Tibial artery (tissue), 4 donors: ENCODE measurements at regions not wholly inside any gene's neighbourhood (a gene's known extent, or its start where the extent isn't known, plus 50 kb on each side); places are given as distances from the start of the nearest gene placed in this dataset.

ENCODE experiments used
- DNase-seq, 2 donors: peaks; one replicate each; pipeline ENCODE4 v3.0.0-alpha.2; 2019
- H3K27ac ChIP-seq, 2 donors: fragments of 200-600 bp; sonication (generic) in 1 of 2; 1 replicate in 1 of 2; 2 replicates in 1 of 2; pipeline ENCODE4 v1.5.1; 2018 to 2019; ENCODE audit warnings: mild to moderate bottlenecking in 1 of 2
- H3K27me3 ChIP-seq, 2 donors: fragments of 200-600 bp; sonication (generic) in 1 of 2; one replicate each; pipeline versions ENCODE4 v1.5.1 to v1.6.0; 2016 to 2019
- H3K36me3 ChIP-seq, 3 donors: fragments of 200-600 bp; sonication (generic) in 2 of 3; one replicate each; pipeline ENCODE4 v1.5.1; 2016 to 2019; ENCODE audit warnings: mild to moderate bottlenecking in 2 of 3
- H3K4me1 ChIP-seq, 4 donors: fragments of 200-600 bp; sonication (generic) in 2 of 4; 1 replicate in 3 of 4; 2 replicates in 1 of 4; pipeline ENCODE4 v1.5.1; 2016 to 2019
- H3K4me3 ChIP-seq, 2 donors: fragments of 200-600 bp; sonication (generic) in 1 of 2; 1 replicate in 1 of 2; 2 replicates in 1 of 2; pipeline ENCODE4 v1.5.1; 2018 to 2019; ENCODE audit warnings: mild to moderate bottlenecking in 2 of 2
- H3K9me3 ChIP-seq, 3 donors: fragments of 200-600 bp; sonication (generic) in 1 of 3; one replicate each; pipeline ENCODE4 v1.5.1; 2016 to 2019
- CTCF ChIP-seq, 2 experiments: fragments of 200-600 bp in 1 of 2; fragments of 450-650 bp in 1 of 2; IDR thresholded peaks; one replicate each; pipeline ENCODE4 v1.5.1; 2017 to 2019; ENCODE audit warnings: antibody characterized with exemption in 2 of 2, mild to moderate bottlenecking in 1 of 2, moderate library complexity in 1 of 2
- intact Hi-C: fragments of 100-400 bp; cut with DNase I; formaldehyde crosslinking; loops from one replicate; pipeline ENCODE4 v1.15.0; 2023; ENCODE audit warnings: low total_unique reads

DNA sequence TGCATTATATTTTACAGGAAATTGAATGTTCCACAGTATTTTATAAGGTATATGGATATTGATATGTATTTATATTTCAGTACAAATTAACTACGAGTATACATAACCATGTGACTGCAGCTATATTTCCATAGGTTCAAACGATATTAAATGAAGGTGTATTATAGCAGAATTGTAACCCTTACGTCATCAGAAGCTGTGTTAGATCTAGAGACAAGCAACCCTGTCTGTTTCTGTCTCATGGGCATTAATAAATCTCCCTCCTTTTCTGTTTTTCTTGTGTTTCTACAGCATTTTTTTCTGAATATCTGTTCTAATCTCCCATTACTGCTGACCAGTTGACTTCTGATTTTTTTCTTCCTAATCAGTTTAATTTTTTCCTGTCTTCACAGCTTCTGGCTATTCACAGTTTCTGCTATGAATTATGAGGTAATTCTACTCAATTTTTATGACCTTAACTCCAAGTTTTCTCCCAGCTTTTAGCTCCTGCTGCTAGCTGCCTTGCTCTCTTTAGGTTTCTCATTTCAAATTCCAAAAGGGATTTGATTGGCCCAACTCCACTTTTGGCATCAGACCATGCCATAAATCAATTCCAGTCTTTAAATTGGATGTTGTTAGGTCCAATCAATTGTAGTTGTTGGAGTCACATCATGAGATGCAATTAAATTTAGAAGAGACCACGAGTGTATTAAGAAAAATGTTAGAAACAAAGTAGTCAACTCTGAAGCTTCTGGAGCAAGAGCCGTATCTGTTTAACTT lies 277.5 kb upstream of the ZSWIM2 start:
- H3K27me3 ChIP-seq: no peaks in the 10 kb centered on the region
- no peak overlapping the region for H3K27ac ChIP-seq
- H3K4me1 ChIP-seq: peaks cover 0 to 6% (median 0%) of the 10 kb centered on the region in 4 donors
- intact Hi-C loops: no loop called here
- H3K9me3 ChIP-seq: no peaks in the 10 kb centered on the region
- no peak for TF ChIP-seq CTCF (IDR thresholded peaks at IDR 0.05)
- DNase-seq: no peak
- H3K4me3 ChIP-seq: no peak overlapping the region
- H3K36me3 ChIP-seq: no peaks in the 10 kb centered on the region

- no peak for TF ChIP-seq CTCF (IDR thresholded peaks at IDR 0.05)
- H3K9me3 ChIP-seq: no peaks in the 10 kb centered on the region
- H3K27ac ChIP-seq: no peak overlapping the region
- H3K36me3 ChIP-seq: no peaks in the 10 kb centered on the region
- H3K4me3 ChIP-seq: no peak overlapping the region
- peaks cover 0 to 6% (median 0%) of the 10 kb centered on the region in 4 donors for H3K4me1 ChIP-seq
- intact Hi-C loops: no loop called here
- H3K27me3 ChIP-seq: no peaks in the 10 kb centered on the region
- DNase-seq: no peak
These were observed 276.3 kb upstream of the ZSWIM2 start for GRCh38 chr2:187125318-187125717.

DNA sequence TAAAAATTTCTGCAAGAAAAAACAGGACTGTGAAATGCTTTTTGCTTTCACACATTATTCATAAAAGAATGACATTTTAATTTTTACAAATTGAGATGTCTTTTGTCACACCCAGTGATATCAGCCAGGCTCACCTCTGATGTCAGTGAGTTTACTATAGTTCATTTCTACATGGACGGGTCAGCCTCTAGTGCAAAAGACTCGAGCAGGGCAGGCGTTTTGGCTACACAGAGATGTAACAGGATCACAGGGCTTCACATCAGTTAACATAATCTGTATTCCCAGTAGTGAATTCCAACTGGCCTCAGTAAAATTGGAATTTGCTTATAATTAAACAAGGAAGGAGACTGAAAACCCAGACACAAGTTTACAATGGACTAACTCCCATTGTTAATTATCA lies 275.6 kb upstream of the ZSWIM2 start:
- H3K9me3 ChIP-seq: no peaks in the 10 kb centered on the region
- no peak for TF ChIP-seq CTCF (IDR thresholded peaks at IDR 0.05)
- DNase-seq: no peak

DNA sequence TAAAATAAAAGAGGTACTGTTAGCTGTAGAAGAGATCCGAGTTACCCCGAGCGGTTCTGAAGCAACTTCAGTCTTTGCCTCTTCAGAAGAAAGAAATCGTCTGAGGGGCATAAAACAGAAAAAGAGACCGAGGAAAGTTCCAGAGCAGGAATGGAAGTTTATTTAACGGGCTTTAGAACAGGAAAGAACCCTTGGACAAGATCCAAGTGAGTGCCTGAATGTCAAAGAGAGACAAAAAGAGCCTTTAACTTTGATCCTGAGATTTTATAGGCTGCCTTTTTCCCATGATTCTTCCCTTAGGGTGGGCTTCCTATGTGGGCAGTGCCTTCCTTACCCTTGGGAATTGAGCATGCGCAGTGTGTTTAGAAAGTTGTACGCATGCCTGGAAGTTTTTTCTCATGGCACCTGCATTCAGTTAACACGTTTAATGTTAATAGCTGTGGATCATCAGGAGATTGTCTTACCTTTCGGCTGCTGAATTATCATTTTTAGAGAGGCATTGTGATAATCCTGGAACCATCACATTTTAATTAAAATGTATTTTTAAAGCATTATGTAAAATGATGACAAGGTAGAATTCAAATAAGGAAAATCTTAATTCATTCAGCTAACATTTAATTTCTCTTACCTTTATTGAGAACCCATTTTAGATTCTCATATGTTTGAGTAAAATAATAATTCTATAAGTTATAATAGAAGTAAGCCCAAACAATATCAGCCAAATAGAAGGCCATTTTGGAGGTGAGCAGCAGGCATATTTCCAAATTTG lies 269.5 kb upstream of the ZSWIM2 start:
- TF ChIP-seq CTCF (IDR thresholded peaks at IDR 0.05): no peak
- no peak overlapping the region for H3K4me3 ChIP-seq
- no peak for DNase-seq
- H3K27me3 ChIP-seq: no peaks in the 10 kb centered on the region
- H3K36me3 ChIP-seq: no peaks in the 10 kb centered on the region
- no peaks in the 10 kb centered on the region for H3K4me1 ChIP-seq
- H3K9me3 ChIP-seq: no peaks in the 10 kb centered on the region
- intact Hi-C loops: no loop called here
- no peak overlapping the region for H3K27ac ChIP-seq

More for the DNA sequence above, 275.6 kb upstream of the ZSWIM2 start:
- H3K4me3 ChIP-seq: no peak overlapping the region
- H3K36me3 ChIP-seq: no peaks in the 10 kb centered on the region
- no peak overlapping the region for H3K27ac ChIP-seq
- intact Hi-C loops: no loop called here
- peaks cover 0 to 6% (median 0%) of the 10 kb centered on the region in 4 donors for H3K4me1 ChIP-seq
- no peaks in the 10 kb centered on the region for H3K27me3 ChIP-seq

DNA sequence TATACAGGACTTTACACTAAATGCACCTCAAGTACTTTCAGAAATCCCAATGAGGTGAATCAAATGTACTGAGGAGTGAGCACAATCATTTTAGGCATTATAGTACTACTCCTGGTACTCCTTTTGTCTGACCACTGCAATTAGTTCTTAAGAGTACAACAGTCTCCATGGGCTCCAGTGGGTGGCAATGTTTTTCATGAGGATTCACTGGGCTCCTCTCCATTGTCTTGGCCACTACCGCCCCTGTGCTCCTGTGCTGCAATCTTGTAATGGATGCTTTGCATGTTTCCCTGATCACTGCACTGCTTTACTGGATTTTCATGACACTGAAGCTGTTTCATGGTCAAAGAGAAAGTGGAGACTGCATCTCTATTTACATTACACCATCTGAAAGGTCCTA lies 268.5 kb upstream of the ZSWIM2 start:
- H3K9me3 ChIP-seq: no peaks in the 10 kb centered on the region
- H3K36me3 ChIP-seq: no peaks in the 10 kb centered on the region
- no peak overlapping the region for H3K4me3 ChIP-seq
- intact Hi-C loops: no loop called here
- H3K4me1 ChIP-seq: no peaks in the 10 kb centered on the region
- TF ChIP-seq CTCF (IDR thresholded peaks at IDR 0.05): no peak
- DNase-seq: no peak
- no peaks in the 10 kb centered on the region for H3K27me3 ChIP-seq
- no peak overlapping the region for H3K27ac ChIP-seq
